HFFc6 (cell line): ENCODE measurements at regions not wholly inside any gene's neighbourhood (a gene's known extent, or its start where the extent isn't known, plus 50 kb on each side); places are given as distances from the start of the nearest gene placed in this dataset.

Experiments
- DNase-seq: peaks from one replicate; pipeline ENCODE4 v3.0.0-alpha.2; 2018
- H3K27ac Mint-ChIP-seq: 2 replicates; pipeline ENCODE4 v1.8.0; 2020; ENCODE audit warnings: mild to moderate bottlenecking, mixed read lengths
- H3K27me3 Mint-ChIP-seq: 2 replicates; pipeline ENCODE4 v1.8.0; 2021; ENCODE audit warnings: mild to moderate bottlenecking, moderate library complexity, mixed read lengths; ENCODE audit not compliant: insufficient read depth
- H3K36me3 Mint-ChIP-seq: 2 replicates; pipeline ENCODE4 v1.8.0; 2021; ENCODE audit warnings: low read depth, mixed read lengths
- H3K4me1 Mint-ChIP-seq: 2 replicates; pipeline ENCODE4 v1.8.0; 2020; ENCODE audit warnings: low read depth, mixed read lengths
- H3K4me3 Mint-ChIP-seq: 2 replicates; pipeline ENCODE4 v1.8.0; 2020; ENCODE audit warnings: mild to moderate bottlenecking, moderate library complexity, mixed read lengths
- H3K9me3 Mint-ChIP-seq: 2 replicates; pipeline ENCODE4 v1.8.0; 2020; ENCODE audit warnings: mild to moderate bottlenecking, mixed read lengths
- CTCF ChIP-seq: fragments of 200-600 bp; sonication (generic); IDR thresholded peaks from 2 replicates; pipeline ENCODE4 v1.5.0; 2021; ENCODE audit warnings: antibody characterized with exemption, mild to moderate bottlenecking

DNA sequence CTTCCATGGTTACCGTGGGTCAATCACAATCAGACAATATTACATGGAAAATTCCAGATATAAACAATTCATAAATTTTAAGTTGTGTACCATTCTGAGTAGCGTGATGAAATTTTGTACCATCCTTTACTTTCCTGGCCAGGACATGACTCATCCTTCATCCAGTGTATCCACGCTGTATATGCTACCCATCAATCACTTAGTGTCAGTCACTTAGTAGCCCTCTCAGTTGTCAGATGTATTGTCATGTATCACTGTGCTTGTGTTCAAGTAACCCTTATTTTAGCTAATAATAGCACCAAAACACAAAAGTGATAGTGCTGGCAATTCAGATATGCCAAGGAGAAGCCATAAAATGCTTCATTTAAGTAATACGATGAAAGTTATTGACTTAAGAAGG lies 282.6 kb downstream of the CPS1 start:
- TF ChIP-seq CTCF: no peak
- Mint-ChIP-seq H3K27me3 (no peaks in the 10 kb centered on the region), H3K36me3 (no peaks in the 10 kb centered on the region), H3K27ac (no peak overlapping the region), H3K4me3 (no peak overlapping the region), H3K4me1 (no peaks in the 10 kb centered on the region), H3K9me3 (peaks cover 36% of the 10 kb centered on the region)
- no peak for DNase-seq

DNA sequence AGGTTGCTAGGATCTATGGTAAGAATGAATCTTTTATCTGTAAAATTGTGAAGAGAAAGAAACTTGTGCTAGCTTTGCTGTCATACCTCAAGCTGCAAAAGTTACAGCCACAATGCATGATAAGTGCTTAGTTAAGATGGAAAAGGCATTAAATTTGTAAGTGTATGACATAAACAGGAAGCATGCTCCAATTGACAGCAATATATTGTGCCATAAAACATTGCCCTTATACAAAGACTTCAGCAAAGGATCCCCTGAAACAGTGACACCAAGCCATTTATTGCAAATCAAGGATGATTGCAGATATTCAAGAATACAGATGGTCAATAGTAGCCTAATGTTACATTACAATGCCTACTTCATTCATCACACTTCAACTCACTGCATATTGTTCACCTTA lies 283.1 kb downstream of the CPS1 start:
- no peak for TF ChIP-seq CTCF
- no peaks in the 10 kb centered on the region for H3K4me1 Mint-ChIP-seq
- H3K36me3 Mint-ChIP-seq: no peaks in the 10 kb centered on the region
- no peak overlapping the region for H3K27ac Mint-ChIP-seq
- H3K4me3 Mint-ChIP-seq: no peak overlapping the region
- no peak for DNase-seq
- H3K9me3 Mint-ChIP-seq: peaks cover 36% of the 10 kb centered on the region
- no peaks in the 10 kb centered on the region for H3K27me3 Mint-ChIP-seq

DNA sequence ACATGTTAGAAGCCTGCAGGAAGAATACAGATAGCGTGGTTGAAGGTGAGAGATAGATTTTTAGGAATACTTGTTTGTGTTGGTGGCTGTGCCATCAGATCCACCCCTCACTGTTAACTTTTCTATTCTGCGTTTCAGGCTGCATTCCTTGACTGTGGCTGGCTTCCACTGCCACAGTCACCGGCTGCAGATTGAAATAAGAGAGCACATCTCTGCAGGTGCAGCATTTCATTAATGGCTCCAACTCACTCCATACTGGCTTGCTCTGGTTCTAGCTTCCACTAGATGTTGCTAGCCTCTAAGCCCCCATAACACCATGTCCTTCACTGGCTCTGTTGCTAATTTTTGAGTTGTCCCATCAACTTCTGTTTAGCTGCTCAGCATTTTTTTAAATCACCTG lies 286.5 kb downstream of the CPS1 start:
- H3K9me3 Mint-ChIP-seq: peaks cover 47% of the 10 kb centered on the region
- no peaks in the 10 kb centered on the region for H3K36me3 Mint-ChIP-seq
- no peak overlapping the region for H3K4me3 Mint-ChIP-seq
- TF ChIP-seq CTCF: no peak
- no peaks in the 10 kb centered on the region for H3K27me3 Mint-ChIP-seq
- H3K4me1 Mint-ChIP-seq: no peaks in the 10 kb centered on the region
- no peak for DNase-seq
- no peak overlapping the region for H3K27ac Mint-ChIP-seq

DNA sequence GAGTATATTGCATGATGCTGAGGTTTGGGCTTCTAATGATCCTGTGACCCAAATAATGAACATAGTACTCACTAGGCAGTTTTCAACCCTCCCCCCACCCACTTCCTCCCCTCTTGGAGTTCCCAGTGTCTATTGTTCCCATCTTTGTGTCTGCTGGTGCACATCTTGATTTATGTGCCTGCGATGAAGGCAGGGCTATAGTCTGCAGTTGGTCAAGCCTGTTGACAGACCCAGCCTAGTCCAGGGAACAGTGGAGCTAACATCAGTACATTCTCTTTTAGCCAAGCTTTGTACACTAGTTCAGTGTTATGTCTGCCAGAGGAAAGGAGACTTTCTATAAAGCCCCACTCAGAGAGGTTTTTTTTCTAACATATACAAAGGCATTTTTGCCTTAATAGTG lies 287.6 kb downstream of the CPS1 start:
- Mint-ChIP-seq H3K4me1 (no peaks in the 10 kb centered on the region), H3K27ac (no peak overlapping the region), H3K9me3 (peaks cover 56% of the 10 kb centered on the region), H3K4me3 (no peak overlapping the region), H3K36me3 (no peaks in the 10 kb centered on the region), H3K27me3 (no peaks in the 10 kb centered on the region)
- no peak for TF ChIP-seq CTCF
- no peak for DNase-seq

- DNase-seq: no peak
- TF ChIP-seq CTCF: no peak
- Mint-ChIP-seq H3K4me1 (no peaks in the 10 kb centered on the region), H3K36me3 (no peaks in the 10 kb centered on the region), H3K4me3 (no peak overlapping the region), H3K27me3 (no peaks in the 10 kb centered on the region), H3K9me3 (peaks cover 35% of the 10 kb centered on the region), H3K27ac (no peak overlapping the region)
These were observed 302.9 kb downstream of the CPS1 start for GRCh38 chr2:210859314-210859713.

DNA sequence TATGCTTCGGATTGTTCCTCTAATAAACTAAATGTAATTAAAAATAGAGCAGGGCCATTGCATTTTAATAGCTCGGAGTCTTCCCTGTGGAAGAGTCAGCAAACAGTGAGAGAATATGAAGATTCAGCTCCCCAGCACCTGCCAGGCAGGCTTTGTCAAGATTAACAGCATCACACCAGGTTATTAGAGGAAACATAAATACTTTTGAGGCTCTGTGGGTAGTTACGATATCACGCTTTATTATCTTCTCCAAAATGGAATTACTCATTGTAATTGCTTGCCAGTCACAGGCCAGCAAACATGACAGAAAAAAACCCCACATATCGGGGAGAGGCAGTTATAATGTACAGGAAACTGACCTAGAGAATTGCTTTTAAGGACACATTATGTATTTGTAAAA lies 303.9 kb downstream of the CPS1 start:
- TF ChIP-seq CTCF: no peak
- Mint-ChIP-seq H3K27me3 (no peaks in the 10 kb centered on the region), H3K4me3 (no peak overlapping the region), H3K27ac (no peak overlapping the region), H3K36me3 (no peaks in the 10 kb centered on the region), H3K9me3 (peaks cover 34% of the 10 kb centered on the region), H3K4me1 (no peaks in the 10 kb centered on the region)
- DNase-seq: no peak
